Nephron progenitor cell (in vitro differentiated cells): ENCODE measurements at regions not wholly inside any gene's neighbourhood (a gene's known extent, or its start where the extent isn't known, plus 50 kb on each side); places are given as distances from the start of the nearest gene placed in this dataset.

ENCODE experiments used
- DNase-seq: peaks from one replicate; pipeline ENCODE4 v3.0.0; 2021
- H3K27ac Mint-ChIP-seq: 2 replicates; pipeline ENCODE4 v1.8.0; 2021; ENCODE audit warnings: mild to moderate bottlenecking, moderate library complexity, mixed read lengths
- H3K27me3 Mint-ChIP-seq: 2 replicates; pipeline ENCODE4 v1.8.0; 2021; ENCODE audit warnings: mild to moderate bottlenecking, low read depth, mixed read lengths; ENCODE audit not compliant: poor library complexity
- H3K36me3 Mint-ChIP-seq: 2 replicates; pipeline ENCODE4 v1.8.0; 2021; ENCODE audit warnings: low read depth, mixed read lengths
- H3K4me1 Mint-ChIP-seq: 2 replicates; pipeline ENCODE4 v1.8.0; 2021; ENCODE audit warnings: mixed read lengths
- H3K4me3 Mint-ChIP-seq: 2 replicates; pipeline ENCODE4 v1.8.0; 2021; ENCODE audit warnings: mild to moderate bottlenecking, moderate library complexity, mixed read lengths
- H3K9me3 Mint-ChIP-seq: 2 replicates; pipeline ENCODE4 v1.8.0; 2021; ENCODE audit warnings: mild to moderate bottlenecking, moderate library complexity, mixed read lengths
- TF ChIP-seq, protein P1 (sequence below): fragments of 200-600 bp; sonication (generic); IDR thresholded peaks from 2 replicates; pipeline ENCODE4 v1.5.0; 2021; ENCODE audit warnings: antibody characterized with exemption

DNA sequence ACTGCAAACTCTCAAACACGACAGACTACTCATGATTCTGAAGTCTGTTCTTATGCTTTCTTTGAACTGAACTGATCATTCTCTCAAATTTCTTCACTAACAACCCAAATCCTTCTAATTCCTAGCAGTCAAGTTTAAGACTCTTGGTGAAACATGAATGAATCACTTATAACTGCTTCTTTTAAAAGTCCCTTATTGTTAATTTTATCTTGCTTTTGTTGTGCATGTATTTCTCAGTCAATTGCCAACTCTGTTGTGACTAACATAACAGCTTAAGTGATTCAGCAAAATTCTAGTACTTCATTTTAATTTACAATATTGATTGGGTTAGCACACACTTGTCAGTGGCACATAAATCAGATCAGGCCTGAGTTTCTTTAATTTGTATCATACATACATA, 357.0 kb upstream of the FSIP2 start:
- no peak overlapping the region for H3K4me3 Mint-ChIP-seq
- no peaks in the 10 kb centered on the region for H3K4me1 Mint-ChIP-seq
- TF ChIP-seq, protein P1, sequence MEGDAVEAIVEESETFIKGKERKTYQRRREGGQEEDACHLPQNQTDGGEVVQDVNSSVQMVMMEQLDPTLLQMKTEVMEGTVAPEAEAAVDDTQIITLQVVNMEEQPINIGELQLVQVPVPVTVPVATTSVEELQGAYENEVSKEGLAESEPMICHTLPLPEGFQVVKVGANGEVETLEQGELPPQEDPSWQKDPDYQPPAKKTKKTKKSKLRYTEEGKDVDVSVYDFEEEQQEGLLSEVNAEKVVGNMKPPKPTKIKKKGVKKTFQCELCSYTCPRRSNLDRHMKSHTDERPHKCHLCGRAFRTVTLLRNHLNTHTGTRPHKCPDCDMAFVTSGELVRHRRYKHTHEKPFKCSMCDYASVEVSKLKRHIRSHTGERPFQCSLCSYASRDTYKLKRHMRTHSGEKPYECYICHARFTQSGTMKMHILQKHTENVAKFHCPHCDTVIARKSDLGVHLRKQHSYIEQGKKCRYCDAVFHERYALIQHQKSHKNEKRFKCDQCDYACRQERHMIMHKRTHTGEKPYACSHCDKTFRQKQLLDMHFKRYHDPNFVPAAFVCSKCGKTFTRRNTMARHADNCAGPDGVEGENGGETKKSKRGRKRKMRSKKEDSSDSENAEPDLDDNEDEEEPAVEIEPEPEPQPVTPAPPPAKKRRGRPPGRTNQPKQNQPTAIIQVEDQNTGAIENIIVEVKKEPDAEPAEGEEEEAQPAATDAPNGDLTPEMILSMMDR = no peak
- no peaks in the 10 kb centered on the region for H3K36me3 Mint-ChIP-seq
- peak overlapping the region; percentile 64 for H3K27ac Mint-ChIP-seq
- no peaks in the 10 kb centered on the region for H3K27me3 Mint-ChIP-seq
- no peak for DNase-seq
- H3K9me3 Mint-ChIP-seq = no peaks in the 10 kb centered on the region

DNA sequence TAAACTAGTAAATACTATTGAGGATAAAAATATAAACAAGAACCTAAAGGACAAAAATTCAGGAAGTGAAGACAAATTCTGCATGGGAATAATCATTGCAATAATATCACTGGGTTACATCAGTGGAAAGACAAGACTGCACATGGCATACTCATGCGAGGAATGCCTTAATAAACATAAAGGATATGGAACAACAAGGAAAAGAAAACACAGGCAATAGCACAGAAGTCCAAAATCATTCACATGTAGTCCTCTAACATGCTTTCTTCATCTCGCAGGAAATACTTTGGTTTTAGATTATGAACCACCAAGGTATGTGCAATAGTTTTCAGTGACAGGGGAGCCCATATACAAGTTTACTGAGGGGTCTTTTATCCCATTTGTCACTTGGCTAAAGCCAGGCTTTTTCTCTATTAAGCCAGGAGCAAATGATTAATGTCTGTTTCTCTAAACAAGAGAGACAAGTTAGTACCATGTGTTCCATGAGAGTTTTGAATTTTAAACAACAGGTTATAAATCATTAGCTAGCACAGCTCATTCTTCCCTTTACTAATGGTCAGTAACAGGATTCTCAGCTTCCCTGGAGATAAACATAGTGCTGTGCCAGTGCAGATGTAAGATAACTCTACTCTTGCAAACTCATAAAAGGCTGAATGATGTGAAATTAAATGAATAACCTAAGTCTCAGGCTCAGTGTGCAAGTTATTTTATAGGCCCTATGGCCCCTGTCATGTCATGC, 353.6 kb upstream of the FSIP2 start:
- Mint-ChIP-seq H3K27me3 (no peaks in the 10 kb centered on the region), H3K4me1 (no peaks in the 10 kb centered on the region), H3K4me3 (no peak overlapping the region), H3K27ac (no peak overlapping the region), H3K36me3 (no peaks in the 10 kb centered on the region), H3K9me3 (no peaks in the 10 kb centered on the region)
- DNase-seq = no peak
- TF ChIP-seq, protein P1 = no peak

DNA sequence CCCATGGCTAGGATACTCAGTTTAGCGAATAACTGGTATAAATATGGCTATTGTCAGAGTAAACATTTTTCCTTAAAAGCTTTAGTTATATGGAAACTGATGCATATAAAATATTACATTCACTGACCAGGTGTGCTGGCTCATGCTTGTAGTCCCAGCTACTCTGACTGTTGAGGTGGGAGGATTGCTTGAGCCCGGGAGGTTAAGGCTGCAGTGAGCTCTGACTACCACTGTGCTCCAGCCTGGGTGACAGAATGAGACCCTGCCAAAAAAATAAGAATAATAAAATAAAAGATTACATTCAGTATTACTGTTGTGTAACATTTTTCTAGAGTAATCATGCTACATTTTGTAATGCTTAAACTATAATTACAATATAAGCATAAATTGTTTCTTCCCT, 350.4 kb upstream of the FSIP2 start:
- Mint-ChIP-seq H3K27ac (no peak overlapping the region), H3K4me3 (no peak overlapping the region), H3K36me3 (no peaks in the 10 kb centered on the region), H3K9me3 (no peaks in the 10 kb centered on the region), H3K4me1 (no peaks in the 10 kb centered on the region), H3K27me3 (no peaks in the 10 kb centered on the region)
- TF ChIP-seq, protein P1 = no peak
- DNase-seq = no peak

DNA sequence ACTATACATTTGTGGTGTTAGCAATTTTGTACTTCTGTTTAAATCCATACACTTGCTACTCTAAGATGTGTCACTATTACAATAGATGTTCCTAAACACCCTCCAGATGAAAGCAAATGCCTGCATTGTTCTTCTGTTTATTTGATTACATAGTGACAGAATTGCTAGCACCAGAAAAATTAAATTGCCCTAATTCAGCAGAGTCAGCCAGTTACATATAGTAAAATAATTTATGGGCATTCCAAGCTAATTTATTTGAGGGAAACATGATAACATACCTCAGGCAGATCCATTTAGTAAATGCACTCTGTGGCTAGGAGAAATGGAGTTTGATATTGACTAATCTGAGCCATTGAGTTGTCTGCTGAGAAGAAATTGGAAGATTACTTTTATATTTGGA, 347.1 kb upstream of the FSIP2 start:
- Mint-ChIP-seq H3K4me3 (no peak overlapping the region), H3K9me3 (no peaks in the 10 kb centered on the region), H3K27me3 (no peaks in the 10 kb centered on the region), H3K27ac (no peak overlapping the region), H3K4me1 (no peaks in the 10 kb centered on the region), H3K36me3 (no peaks in the 10 kb centered on the region)
- DNase-seq = no peak
- TF ChIP-seq, protein P1 = no peak

DNA sequence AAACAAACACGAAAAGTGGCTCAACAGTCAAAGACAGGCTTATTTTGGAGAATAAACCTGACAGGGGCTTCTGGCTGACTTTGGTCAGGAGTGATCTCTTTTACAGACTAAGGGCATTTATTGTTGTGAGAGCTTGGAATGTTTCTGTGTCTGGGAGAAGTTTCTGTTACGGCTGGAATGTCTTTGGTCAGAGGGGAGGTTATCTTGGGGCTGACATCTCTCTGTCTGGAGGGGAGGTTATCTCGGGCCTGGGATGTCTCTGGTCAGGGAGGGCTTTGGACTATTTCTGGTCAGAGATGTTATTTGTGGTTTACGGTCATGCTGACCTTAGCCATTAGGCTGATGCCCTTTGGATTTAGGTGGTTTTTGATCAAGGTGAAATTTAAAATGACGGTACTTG, 345.5 kb upstream of the FSIP2 start:
- Mint-ChIP-seq H3K4me3 (no peak overlapping the region), H3K9me3 (no peaks in the 10 kb centered on the region), H3K36me3 (no peaks in the 10 kb centered on the region), H3K27me3 (no peaks in the 10 kb centered on the region), H3K27ac (no peak overlapping the region), H3K4me1 (no peaks in the 10 kb centered on the region)
- DNase-seq = no peak
- TF ChIP-seq, protein P1 = no peak

DNA sequence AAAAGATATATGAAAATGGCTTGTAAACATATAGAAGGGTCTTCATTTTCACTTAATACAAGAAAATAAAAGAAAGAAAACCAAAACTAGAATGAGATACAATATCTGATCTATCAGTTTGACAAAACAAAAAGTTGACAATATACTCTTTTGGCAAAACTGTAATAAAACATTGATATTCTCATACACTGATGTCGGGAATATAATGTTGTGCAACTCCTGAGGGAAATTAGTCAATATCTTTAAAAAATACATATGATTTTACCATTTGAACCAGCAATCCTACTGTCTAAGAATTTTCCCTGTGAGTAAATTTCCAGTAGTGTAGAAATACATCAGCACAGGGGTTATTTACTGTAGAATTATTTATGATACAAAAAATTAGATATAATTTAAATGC, 336.1 kb upstream of the FSIP2 start:
- Mint-ChIP-seq H3K4me1 (no peaks in the 10 kb centered on the region), H3K27me3 (peaks cover 2% of the 10 kb centered on the region), H3K36me3 (no peaks in the 10 kb centered on the region), H3K27ac (no peak overlapping the region), H3K9me3 (no peaks in the 10 kb centered on the region), H3K4me3 (no peak overlapping the region)
- TF ChIP-seq, protein P1 = no peak
- no peak for DNase-seq
